GM19438 (cell line): ENCODE measurements at regions not wholly inside any gene's neighbourhood (a gene's known extent, or its start where the extent isn't known, plus 50 kb on each side); places are given as distances from the start of the nearest gene placed in this dataset.

Experiments
- ATAC-seq: cut with Tn5 transposase; IDR thresholded peaks from one replicate; pipeline ENCODE4 v1.9.1; 2021; ENCODE audit warnings: low read depth; ENCODE audit not compliant: unreplicated experiment

GRCh38 chr4:180683186-180683585 lies 1560.0 kb upstream of the TENM3 start:
- ATAC-seq, result no peak

- no peak for ATAC-seq
Measured at GRCh38 chr4:180688480-180688879, 1554.7 kb upstream of the TENM3 start.

- no peak for ATAC-seq
Measured at GRCh38 chr4:180694875-180695274, 1548.3 kb upstream of the TENM3 start.

- no peak for ATAC-seq
Measured at GRCh38 chr4:180695851-180696250, 1547.4 kb upstream of the TENM3 start.

GRCh38 chr4:180696460-180697092 lies 1546.6 kb upstream of the TENM3 start:
- ATAC-seq, result no peak

GRCh38 chr4:180698550-180699195 lies 1544.5 kb upstream of the TENM3 start:
- no peak for ATAC-seq

- ATAC-seq, result no peak
Measured at GRCh38 chr4:180706766-180707165, 1536.4 kb upstream of the TENM3 start.

- no peak for ATAC-seq
Measured at GRCh38 chr4:180710628-180711337, 1532.4 kb upstream of the TENM3 start.

- ATAC-seq, result no peak
Measured at GRCh38 chr4:180717451-180718033, 1525.7 kb upstream of the TENM3 start.

GRCh38 chr4:180721356-180721755 lies 1521.8 kb upstream of the TENM3 start:
- no peak for ATAC-seq

GRCh38 chr4:180726611-180727010 lies 1516.6 kb upstream of the TENM3 start:
- ATAC-seq, result no peak

GRCh38 chr4:180727478-180727877 lies 1515.7 kb upstream of the TENM3 start:
- no peak for ATAC-seq

- ATAC-seq, result no peak
Measured at GRCh38 chr4:180734753-180735432, 1508.3 kb upstream of the TENM3 start.

- no peak for ATAC-seq
Measured at GRCh38 chr4:180741703-180742102, 1501.5 kb upstream of the TENM3 start.

- no peak for ATAC-seq
Measured at GRCh38 chr4:180745019-180745418, 1498.2 kb upstream of the TENM3 start.

GRCh38 chr4:180751009-180751408 lies 1492.2 kb upstream of the TENM3 start:
- ATAC-seq, result no peak

- ATAC-seq, result no peak
Measured at GRCh38 chr4:180757927-180758326, 1485.3 kb upstream of the TENM3 start.

GRCh38 chr4:180766045-180766444 lies 1477.2 kb upstream of the TENM3 start:
- ATAC-seq, result no peak

- ATAC-seq, result no peak
Measured at GRCh38 chr4:180766944-180767729, 1476.1 kb upstream of the TENM3 start.

GRCh38 chr4:180768610-180769009 lies 1474.6 kb upstream of the TENM3 start:
- no peak for ATAC-seq
